Mesenchymal stem cell (in vitro differentiated cells and primary cell): ENCODE measurements at regions not wholly inside any gene's neighbourhood (a gene's known extent, or its start where the extent isn't known, plus 50 kb on each side); places are given as distances from the start of the nearest gene placed in this dataset.

Source experiments
- DNase-seq: peaks from one replicate; pipeline ENCODE4 v3.0.0-alpha.2; 2013
- H2AFZ ChIP-seq: one replicate; pipeline ENCODE4 v1.6.1; 2013; ENCODE audit warnings: low read depth, mild to moderate bottlenecking, control low read depth, inconsistent platforms, low read length, moderate library complexity
- H2AK5ac ChIP-seq: 2 replicates; pipeline ENCODE4 v1.6.1; 2013; ENCODE audit warnings: low read length, moderate library complexity, mild to moderate bottlenecking, inconsistent platforms; ENCODE audit not compliant: severe bottlenecking
- H2BK120ac ChIP-seq: one replicate; pipeline ENCODE4 v1.6.1; 2013; ENCODE audit warnings: low read depth, mild to moderate bottlenecking, inconsistent platforms, low read length, moderate library complexity
- H2BK12ac ChIP-seq, 2 experiments: one replicate each; pipeline ENCODE4 v1.6.1; 2013; ENCODE audit warnings: inconsistent platforms in 2 of 2, low read length in 2 of 2, mild to moderate bottlenecking in 2 of 2, moderate library complexity in 2 of 2, control low read depth in 1 of 2
- H2BK15ac ChIP-seq: one replicate; pipeline ENCODE4 v1.6.1; 2013; ENCODE audit warnings: mild to moderate bottlenecking, low read depth, inconsistent platforms; ENCODE audit not compliant: poor library complexity, severe bottlenecking
- H2BK5ac ChIP-seq: 2 replicates; pipeline ENCODE4 v1.6.1; 2013; ENCODE audit warnings: low read depth, mild to moderate bottlenecking, low read length, control low read depth, inconsistent platforms; ENCODE audit not compliant: poor library complexity, severe bottlenecking
- H3K14ac ChIP-seq, 2 experiments: one replicate each; pipeline ENCODE4 v1.6.1; 2013; ENCODE audit warnings: inconsistent platforms in 2 of 2, low read length in 2 of 2, control low read depth in 1 of 2, mild to moderate bottlenecking in 1 of 2, moderate library complexity in 1 of 2
- H3K18ac ChIP-seq, 2 experiments: one replicate each; pipeline ENCODE4 v1.6.1; 2013; ENCODE audit warnings: inconsistent platforms in 2 of 2, low read length in 2 of 2, control low read depth in 1 of 2, low read depth in 1 of 2, mild to moderate bottlenecking in 1 of 2
- H3K23ac ChIP-seq, 2 experiments: one replicate each; pipeline ENCODE4 v1.6.1; 2013; ENCODE audit warnings: inconsistent platforms in 2 of 2, low read length in 2 of 2, mild to moderate bottlenecking in 2 of 2, moderate library complexity in 2 of 2, control low read depth in 1 of 2
- H3K27ac ChIP-seq: 2 replicates; pipeline ENCODE4 v1.5.1; 2013; ENCODE audit warnings: mild to moderate bottlenecking, moderate library complexity, low read length, control low read depth, inconsistent platforms; ENCODE audit not compliant: poor library complexity, severe bottlenecking
- H3K27me3 ChIP-seq, 2 experiments: 2 replicates each; pipeline versions ENCODE4 v1.6.1 to v1.7.0; 2013; ENCODE audit warnings: low read length in 2 of 2, mild to moderate bottlenecking in 2 of 2, moderate library complexity in 2 of 2, control low read depth in 1 of 2, inconsistent platforms in 1 of 2; ENCODE audit not compliant: control insufficient read depth in 1 of 2, insufficient read depth in 1 of 2
- H3K36me3 ChIP-seq, 2 experiments: 2 replicates each; pipeline versions ENCODE4 v1.6.1 to v1.7.0; 2013; ENCODE audit warnings: low read length in 2 of 2, control low read depth in 1 of 2, inconsistent platforms in 1 of 2, low read depth in 1 of 2, mild to moderate bottlenecking in 1 of 2; ENCODE audit not compliant: insufficient read depth in 2 of 2, control insufficient read depth in 1 of 2
- H3K4ac ChIP-seq, 2 experiments: one replicate each; pipeline ENCODE4 v1.6.1; 2013; ENCODE audit warnings: inconsistent platforms in 2 of 2, low read length in 2 of 2, mild to moderate bottlenecking in 2 of 2, moderate library complexity in 2 of 2, control low read depth in 1 of 2, low read depth in 1 of 2
- H3K4me1 ChIP-seq: 2 replicates; pipeline ENCODE4 v1.6.1; 2013; ENCODE audit warnings: low read depth, low read length, control low read depth; ENCODE audit not compliant: control insufficient read depth, insufficient read depth
- H3K4me2 ChIP-seq: 2 replicates; pipeline ENCODE4 v1.6.1; 2013; ENCODE audit warnings: low read length, mild to moderate bottlenecking, inconsistent platforms; ENCODE audit not compliant: poor library complexity, severe bottlenecking
- H3K4me3 ChIP-seq, 2 experiments: 2 replicates each; pipeline versions ENCODE4 v1.5.1 to v1.7.0; 2013; ENCODE audit warnings: low read length in 2 of 2, mild to moderate bottlenecking in 2 of 2, control low read depth in 1 of 2, low read depth in 1 of 2; ENCODE audit not compliant: insufficient read depth in 1 of 2
- H3K79me1 ChIP-seq: replicated peaks from 2 replicates; pipeline ENCODE4 v1.6.1; 2013; ENCODE audit warnings: mild to moderate bottlenecking, control low read depth, low read length, inconsistent platforms; ENCODE audit not compliant: poor library complexity, severe bottlenecking
- H3K9ac ChIP-seq: 2 replicates; pipeline ENCODE4 v1.7.0; 2013; ENCODE audit warnings: mild to moderate bottlenecking, low read length, moderate library complexity
- H3K9me3 ChIP-seq: 2 replicates; pipeline ENCODE4 v1.7.0; 2013; ENCODE audit warnings: mild to moderate bottlenecking, low read length; ENCODE audit not compliant: control insufficient read depth
- H4K8ac ChIP-seq: one replicate; pipeline ENCODE4 v1.6.1; 2013; ENCODE audit warnings: inconsistent platforms, mild to moderate bottlenecking, low read length, moderate library complexity
- H4K91ac ChIP-seq: one replicate; pipeline ENCODE4 v1.6.1; 2013; ENCODE audit warnings: mild to moderate bottlenecking, low read length, inconsistent platforms
- WGBS: methylation state at CpG from one replicate; pipeline ENCODE4 v1.1.7; 2013; ENCODE audit warnings: mixed read lengths; 5-methylcytosine and 5-hydroxymethylcytosine counted together

- H4K91ac ChIP-seq = no peak overlapping the region
- no peak overlapping the region for H2AK5ac ChIP-seq
- H3K36me3 ChIP-seq = no peaks in the 10 kb centered on the region
- no peak for DNase-seq
- H2BK15ac ChIP-seq = no peak overlapping the region
- no peak overlapping the region for H2BK120ac ChIP-seq
- no peak overlapping the region for H4K8ac ChIP-seq
- H3K27me3 ChIP-seq = no peaks in the 10 kb centered on the region
- H2BK5ac ChIP-seq = no peak overlapping the region
- no peaks in the 10 kb centered on the region for H3K9me3 ChIP-seq
- no peak overlapping the region for H2BK12ac ChIP-seq
- no peaks in the 10 kb centered on the region for H3K79me1 ChIP-seq
- 94% methylated on average over 3 of the region's 3 CpGs for WGBS
- no peak overlapping the region for H2AFZ ChIP-seq
- no peak overlapping the region for H3K14ac ChIP-seq
- H3K18ac ChIP-seq = no peak overlapping the region
- no peak overlapping the region for H3K4me3 ChIP-seq
- H3K23ac ChIP-seq = no peak overlapping the region
- H3K4me1 ChIP-seq = no peaks in the 10 kb centered on the region
- H3K9ac ChIP-seq = no peak overlapping the region
- H3K27ac ChIP-seq = no peak overlapping the region
- no peak overlapping the region for H3K4me2 ChIP-seq
- no peak overlapping the region for H3K4ac ChIP-seq
Measured at GRCh38 chr18:29078273-29078672, 901.3 kb upstream of the CDH2 start.

GRCh38 chr18:29077344-29077743 lies 900.4 kb upstream of the CDH2 start:
- WGBS = no CpG with 5 or more reads among the region's 5 CpGs
- H2BK120ac ChIP-seq = no peak overlapping the region
- H3K4ac ChIP-seq = no peak overlapping the region

GRCh38 chr18:29076645-29077044 lies 899.7 kb upstream of the CDH2 start:
- Histone ChIP-seq H3K36me3 (no peaks in the 10 kb centered on the region), H3K27me3 (no peaks in the 10 kb centered on the region), H3K14ac (no peak overlapping the region), H2AFZ (no peak overlapping the region), H3K4me3 (no peak overlapping the region), H3K27ac (no peak overlapping the region), H2BK12ac (no peak overlapping the region), H3K18ac (no peak overlapping the region), H2BK120ac (no peak overlapping the region), H3K4me2 (no peak overlapping the region), H3K23ac (no peak overlapping the region), H3K4ac (no peak overlapping the region), H2BK15ac (no peak overlapping the region), H3K4me1 (no peaks in the 10 kb centered on the region), H3K9me3 (no peaks in the 10 kb centered on the region), H2AK5ac (no peak overlapping the region), H3K79me1 (no peaks in the 10 kb centered on the region), H3K9ac (no peak overlapping the region), H4K8ac (no peak overlapping the region), H2BK5ac (no peak overlapping the region), H4K91ac (no peak overlapping the region)
- DNase-seq = no peak
- WGBS = 94% methylated on average over 1 of the region's 2 CpGs

More at GRCh38 chr18:29077344-29077743, 900.4 kb upstream of the CDH2 start:
- Histone ChIP-seq H3K27me3 (no peaks in the 10 kb centered on the region), H3K36me3 (no peaks in the 10 kb centered on the region), H3K9ac (no peak overlapping the region), H3K79me1 (no peaks in the 10 kb centered on the region), H4K91ac (no peak overlapping the region), H2BK5ac (no peak overlapping the region), H3K18ac (no peak overlapping the region), H3K27ac (no peak overlapping the region), H2AK5ac (no peak overlapping the region), H3K4me2 (no peak overlapping the region), H2BK12ac (no peak overlapping the region), H3K4me1 (no peaks in the 10 kb centered on the region), H2AFZ (no peak overlapping the region), H3K4me3 (no peak overlapping the region), H4K8ac (no peak overlapping the region), H3K14ac (no peak overlapping the region), H2BK15ac (no peak overlapping the region), H3K9me3 (no peaks in the 10 kb centered on the region), H3K23ac (no peak overlapping the region)
- DNase-seq = no peak

GRCh38 chr18:29074147-29074546 lies 897.2 kb upstream of the CDH2 start:
- H2BK5ac ChIP-seq = no peak overlapping the region
- H2BK15ac ChIP-seq = no peak overlapping the region
- no peak overlapping the region for H3K4me3 ChIP-seq
- H3K4ac ChIP-seq = no peak overlapping the region
- no peak overlapping the region for H4K91ac ChIP-seq
- no peak for DNase-seq
- H3K9ac ChIP-seq = no peak overlapping the region
- H3K9me3 ChIP-seq = no peaks in the 10 kb centered on the region
- no peak overlapping the region for H2AK5ac ChIP-seq
- H3K23ac ChIP-seq = no peak overlapping the region
- no peak overlapping the region for H3K14ac ChIP-seq
- H2AFZ ChIP-seq = no peak overlapping the region
- no peak overlapping the region for H3K27ac ChIP-seq
- WGBS = no CpG with 5 or more reads among the region's 2 CpGs
- H2BK120ac ChIP-seq = no peak overlapping the region
- no peaks in the 10 kb centered on the region for H3K79me1 ChIP-seq
- H3K36me3 ChIP-seq = no peaks in the 10 kb centered on the region
- H3K4me1 ChIP-seq = no peaks in the 10 kb centered on the region
- no peaks in the 10 kb centered on the region for H3K27me3 ChIP-seq
- no peak overlapping the region for H3K18ac ChIP-seq
- H2BK12ac ChIP-seq = no peak overlapping the region
- H4K8ac ChIP-seq = no peak overlapping the region
- no peak overlapping the region for H3K4me2 ChIP-seq
